ENCODE measurements at regions not wholly inside any gene's neighbourhood (a gene's known extent, or its start where the extent isn't known, plus 50 kb on each side); places are given as distances from the start of the nearest gene placed in this dataset.
"Not testable (repeated sequence)": the region's sequence is repeated elsewhere in the genome, so short reads cannot be mapped to it uniquely, and the experiment has no call there.

DNA sequence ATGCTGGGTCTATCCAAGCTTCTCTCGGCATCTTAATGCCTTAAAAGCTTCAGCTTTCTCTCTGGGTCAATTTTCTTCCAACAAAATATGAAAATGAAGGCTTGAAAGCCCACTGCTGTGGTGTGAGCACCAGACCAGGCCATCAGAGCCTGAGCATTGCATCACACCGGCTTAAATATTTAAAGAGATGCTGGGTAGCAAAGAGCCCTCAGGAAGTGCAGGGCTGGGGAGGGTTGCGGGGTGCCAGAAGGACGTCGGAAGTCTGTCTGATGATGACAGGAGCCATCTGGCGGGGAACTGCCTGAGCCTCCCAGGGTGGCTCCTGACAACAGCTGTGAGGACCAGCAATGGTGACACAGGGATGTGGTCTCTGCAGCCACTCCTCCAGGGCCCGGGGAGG, 185.5 kb downstream of the OLFM1 start:
- no peak for DNase-seq (ENCODE audit: low read depth in 2 of 2)

- no peak for DNase-seq (ENCODE audit: low read depth in 2 of 2)
Measured at GRCh38 chr9:135275163-135275562, 187.7 kb downstream of the OLFM1 start.

GRCh38 chr9:135275571-135276289, 188.3 kb downstream of the OLFM1 start:
- DNase-seq (ENCODE audit: low read depth in 2 of 2) = no peak

DNA sequence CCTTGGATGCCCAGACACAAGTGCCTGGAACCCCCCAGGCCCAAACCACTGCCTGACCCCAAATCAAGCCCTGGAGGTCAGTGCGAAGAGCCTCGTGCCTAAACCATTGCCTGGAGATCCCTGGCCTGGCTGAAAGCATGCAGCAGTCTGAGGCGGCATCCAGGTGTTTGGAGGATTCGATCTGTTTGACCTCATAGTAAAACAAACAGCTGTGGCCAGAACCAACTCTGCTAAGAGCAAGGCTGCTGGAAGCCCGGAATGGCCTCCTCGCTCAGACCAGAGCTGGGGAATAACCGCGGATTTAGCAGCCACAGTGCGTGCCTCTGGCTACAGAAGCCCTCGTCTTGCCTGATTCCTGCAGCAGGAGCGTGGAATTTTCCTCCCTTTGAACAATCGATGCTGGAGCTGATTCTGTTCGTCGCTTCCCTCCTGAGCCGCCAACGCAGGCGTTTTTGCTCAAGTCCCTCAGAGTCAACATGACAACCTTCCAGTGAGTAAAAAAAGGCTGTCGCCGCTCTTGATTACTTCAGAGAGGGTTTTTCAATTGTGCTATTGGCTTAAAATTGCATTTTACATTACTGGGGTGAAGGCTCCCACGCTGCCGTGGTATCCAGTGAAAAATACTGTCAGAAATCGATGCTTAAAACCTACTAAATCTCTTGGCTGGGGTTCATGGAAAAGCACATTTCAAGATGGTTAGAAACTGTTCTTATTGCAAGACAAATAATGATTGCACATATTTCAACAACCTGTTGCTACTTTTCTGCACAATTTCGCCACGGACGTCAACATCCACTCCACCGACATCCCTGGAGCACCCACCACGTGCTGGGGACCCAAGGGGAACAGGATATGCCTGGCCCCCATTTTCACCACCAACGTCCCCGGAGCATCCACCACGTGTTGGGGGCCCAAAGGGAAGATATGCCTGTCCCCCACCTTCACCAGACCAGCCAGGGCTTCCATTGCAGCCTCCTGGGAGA, 190.0 kb downstream of the OLFM1 start:
- no peak for DNase-seq (ENCODE audit: low read depth in 2 of 2)

GRCh38 chr9:135278586-135278985, 191.1 kb downstream of the OLFM1 start:
- no peak for DNase-seq (ENCODE audit: low read depth in 2 of 2)

DNA sequence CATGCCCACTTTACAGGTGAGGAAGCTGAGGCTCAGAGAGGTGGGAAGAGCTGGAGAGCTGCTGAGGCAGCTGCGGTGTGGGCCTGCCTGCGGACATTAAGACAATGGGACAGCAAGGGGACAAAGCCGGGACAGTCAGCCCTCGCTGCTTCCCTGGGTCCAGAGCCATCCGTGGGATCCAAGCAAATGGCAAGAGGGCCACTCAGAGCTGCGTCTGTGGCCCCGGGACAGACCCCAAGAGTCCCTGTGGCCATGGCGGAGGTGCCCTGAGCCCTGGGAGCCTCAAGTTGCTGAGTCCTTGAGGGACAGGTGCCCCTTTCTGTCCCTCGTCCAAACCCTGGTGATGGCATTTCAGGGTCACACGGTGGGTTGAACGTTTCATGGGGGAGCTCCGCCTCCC, 191.9 kb downstream of the OLFM1 start:
- no peak for DNase-seq (ENCODE audit: low read depth in 2 of 2)

GRCh38 chr9:135279834-135280393, 192.4 kb downstream of the OLFM1 start:
- DNase-seq (ENCODE audit: low read depth in 2 of 2) = no peak

DNA sequence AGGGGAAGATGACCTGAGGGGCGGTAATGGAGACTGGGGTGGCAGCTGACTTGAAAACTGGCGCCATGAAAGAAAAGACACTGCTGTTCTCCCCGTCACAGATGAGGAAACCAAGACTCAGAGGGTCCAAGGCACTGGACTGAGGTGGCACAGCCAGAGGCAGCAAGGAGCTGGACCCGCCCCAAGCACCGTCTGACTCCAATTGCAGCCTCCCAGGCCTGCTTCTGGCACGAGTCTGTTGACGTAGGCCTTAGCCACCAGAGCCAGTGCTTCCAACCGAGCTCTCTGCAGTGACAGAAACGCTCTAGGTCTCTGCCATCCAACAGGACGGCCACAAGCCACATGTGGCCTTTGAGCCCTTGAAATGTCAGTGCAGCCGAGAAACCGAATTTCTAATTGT, 193.2 kb downstream of the OLFM1 start:
- no peak for DNase-seq (ENCODE audit: low read depth in 2 of 2)

- no peak for DNase-seq (ENCODE audit: low read depth in 2 of 2)
Measured at GRCh38 chr9:135281151-135281550, 193.7 kb downstream of the OLFM1 start.

GRCh38 chr9:135281791-135282737, 194.6 kb downstream of the OLFM1 start:
- no peak for DNase-seq (ENCODE audit: low read depth in 2 of 2)

GRCh38 chr9:135282808-135283207, 195.3 kb downstream of the OLFM1 start:
- no peak for DNase-seq (ENCODE audit: low read depth in 2 of 2)

DNA sequence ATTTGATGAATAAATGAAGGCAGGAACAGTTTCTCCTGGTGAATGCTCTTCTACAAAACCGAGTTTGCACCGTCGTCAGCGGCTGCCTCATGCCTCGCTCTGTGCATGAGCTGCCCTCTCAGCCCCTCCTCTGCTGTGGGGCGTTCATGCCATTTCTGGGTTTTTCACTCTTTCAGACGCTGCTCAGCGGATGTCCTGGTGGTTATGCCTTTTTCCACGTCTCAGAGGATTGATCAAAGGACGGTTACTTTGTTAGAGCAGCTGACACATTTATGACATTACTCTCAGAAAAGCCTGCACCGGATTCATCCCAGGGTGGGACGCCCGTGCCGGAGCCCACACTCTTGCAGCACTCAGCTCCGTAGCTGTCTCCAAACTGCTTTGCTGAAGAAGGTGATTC, 195.9 kb upstream of the PPP1R26 start:
- no peak for DNase-seq (ENCODE audit: low read depth in 2 of 2)

DNA sequence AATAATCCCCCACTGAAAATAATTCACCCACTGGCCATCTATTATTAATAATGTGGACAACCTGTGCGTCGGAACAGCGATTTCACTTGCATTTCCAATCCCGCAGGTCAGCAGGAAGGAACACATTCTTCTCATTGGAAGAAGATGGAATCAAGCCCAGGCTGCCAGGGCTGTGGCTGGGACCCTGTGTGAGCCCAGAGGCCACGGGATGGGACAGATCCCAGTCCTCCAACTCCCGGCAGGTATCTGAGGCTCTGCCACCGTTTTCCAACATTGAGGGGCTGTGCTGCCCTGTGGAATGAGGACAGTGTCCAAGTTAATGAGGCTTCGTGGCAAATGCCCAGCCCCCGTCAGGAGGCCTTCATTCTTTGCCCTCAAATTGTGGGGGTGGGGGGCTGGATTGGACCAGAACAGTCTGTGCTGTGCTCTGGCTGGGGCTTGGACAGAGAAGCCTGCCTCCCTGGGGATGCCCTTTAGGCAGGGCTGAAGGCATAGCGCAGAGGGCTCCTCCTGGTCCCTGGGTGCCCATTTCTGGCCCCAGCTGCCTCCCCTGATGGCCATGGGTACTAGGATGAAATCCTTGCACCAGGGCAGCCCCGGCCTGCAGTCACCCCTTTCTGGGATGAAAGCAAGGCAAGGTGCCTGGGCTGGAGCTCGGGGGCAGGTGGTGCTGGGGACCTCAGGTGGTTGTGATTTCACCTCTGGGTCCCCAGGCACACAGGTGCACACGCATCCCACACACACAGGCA, 195.0 kb upstream of the PPP1R26 start:
- no peak for DNase-seq (ENCODE audit: low read depth in 2 of 2)

DNA sequence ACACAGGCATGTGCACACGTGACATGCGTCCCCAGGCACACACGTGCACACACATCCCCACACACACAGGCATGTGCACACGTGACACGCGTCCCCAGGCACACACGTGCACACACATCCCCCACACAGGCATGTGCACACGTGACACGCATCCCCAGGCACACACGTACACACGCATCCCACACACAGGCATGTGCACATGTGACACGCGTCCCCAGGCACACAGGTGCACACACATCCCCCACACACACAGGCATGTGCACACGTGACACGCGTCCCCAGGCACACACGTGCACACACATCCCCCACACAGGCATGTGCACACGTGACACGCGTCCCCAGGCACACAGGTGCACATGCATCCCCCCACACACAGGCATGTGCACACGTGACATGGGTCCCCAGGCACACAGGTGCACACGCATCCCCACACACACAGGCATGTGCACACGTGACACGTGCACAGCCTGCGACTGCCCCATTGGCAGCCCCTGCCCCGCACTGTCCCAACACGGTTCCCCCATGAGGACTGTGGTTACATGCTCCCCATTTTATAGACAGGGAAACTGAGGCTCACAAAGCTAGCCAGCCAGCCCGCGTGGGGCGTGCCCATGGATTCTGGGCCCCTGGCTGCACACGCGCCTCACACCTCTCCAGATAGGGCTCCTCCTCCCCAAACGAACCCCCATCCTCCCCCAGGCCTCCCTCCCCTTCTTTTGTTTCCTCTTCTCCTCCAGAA, 193.2 kb upstream of the PPP1R26 start:
- not testable (repeated sequence) for DNase-seq (ENCODE audit: low read depth in 2 of 2)

- DNase-seq (ENCODE audit: low read depth in 2 of 2) = no peak
Measured at GRCh38 chr9:135286961-135287360, 192.6 kb upstream of the PPP1R26 start.

DNA sequence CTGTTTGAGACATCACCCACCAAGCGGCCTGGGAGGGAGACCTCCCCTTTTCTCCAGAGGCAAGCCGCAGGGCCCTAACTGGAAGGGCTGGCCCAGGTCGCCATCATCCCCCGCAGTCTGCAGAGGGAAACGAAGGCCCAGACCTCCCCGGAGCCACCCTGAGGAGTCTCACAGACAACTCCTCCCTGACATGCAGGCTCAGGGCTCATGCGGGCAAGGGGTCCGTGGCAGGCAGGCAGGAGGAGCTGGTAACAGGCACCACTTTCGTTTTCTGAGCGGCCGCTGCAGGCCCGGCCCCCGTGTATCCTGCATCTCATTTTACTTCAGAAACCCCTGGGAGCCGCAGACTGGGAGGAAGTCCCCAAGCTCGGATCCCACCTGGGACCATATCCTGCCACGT, 192.0 kb upstream of the PPP1R26 start:
- DNase-seq (ENCODE audit: low read depth in 2 of 2) = no peak

DNA sequence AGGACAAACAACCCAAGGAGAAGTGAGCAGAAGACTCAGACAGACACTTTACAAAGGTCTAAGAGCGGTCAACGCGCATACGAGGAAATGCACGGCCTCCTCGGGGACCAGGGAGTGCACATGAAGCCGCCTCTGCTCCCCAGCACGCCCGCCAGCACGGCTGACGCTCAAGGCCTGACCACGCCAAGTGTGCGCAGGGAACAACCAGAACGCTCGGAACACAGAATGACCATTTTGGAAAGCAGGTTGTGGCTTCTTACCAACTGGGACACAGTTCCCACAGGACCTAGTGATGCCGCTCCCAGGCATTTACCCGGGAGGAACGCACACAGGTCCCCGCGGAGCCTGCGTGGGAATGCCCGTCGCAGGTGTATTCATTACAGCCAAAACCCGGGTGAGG, 191.5 kb upstream of the PPP1R26 start:
- DNase-seq (ENCODE audit: low read depth in 2 of 2) = no peak

- DNase-seq (ENCODE audit: low read depth in 2 of 2) = no peak
Measured at GRCh38 chr9:135289081-135289491, 190.5 kb upstream of the PPP1R26 start.

DNA sequence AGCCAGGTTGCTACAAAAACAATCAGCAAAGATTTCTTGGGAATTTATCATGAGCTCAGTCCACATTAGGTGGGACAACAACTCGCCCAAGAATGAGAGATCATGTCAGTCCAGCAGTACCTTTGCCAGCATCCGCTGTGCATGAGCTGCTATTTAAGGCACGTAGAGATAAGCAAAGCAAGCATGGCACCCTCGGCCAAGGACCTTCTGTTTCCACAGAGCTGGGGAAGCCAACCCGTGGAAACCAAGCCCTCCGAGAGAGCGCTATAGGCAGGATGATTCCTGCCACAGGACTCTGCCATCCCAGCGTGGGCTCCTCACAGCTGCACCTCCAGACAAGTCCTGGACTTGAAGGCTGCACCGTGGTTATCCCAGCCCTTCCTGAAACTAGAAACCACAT, 189.5 kb upstream of the PPP1R26 start:
- no peak for DNase-seq (ENCODE audit: low read depth in 2 of 2)

DNA sequence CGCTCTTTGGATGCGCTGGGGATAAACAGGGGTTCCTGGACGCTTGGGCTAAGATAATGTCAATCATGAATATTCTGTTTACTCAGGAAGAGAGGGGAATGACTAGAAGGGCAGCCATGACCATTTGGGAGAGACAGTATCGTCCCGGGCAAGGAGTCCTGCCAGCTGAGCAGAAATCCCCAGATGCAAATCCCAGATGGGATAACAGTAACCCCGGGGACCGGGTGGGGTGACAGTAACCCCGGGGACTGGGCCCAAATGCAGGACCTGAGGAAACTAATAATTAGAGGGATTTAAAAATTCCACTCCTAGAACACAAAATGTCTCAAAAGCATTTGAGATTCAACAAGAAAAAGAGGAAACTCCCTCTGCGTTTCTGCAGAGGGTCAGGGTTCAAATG, 189.0 kb upstream of the PPP1R26 start:
- no peak for DNase-seq (ENCODE audit: low read depth in 2 of 2)

Data from fibroblast of skin of left quadriceps (primary cell).